ENCODE measurements at regions not wholly inside any gene's neighbourhood (a gene's known extent, or its start where the extent isn't known, plus 50 kb on each side); places are given as distances from the start of the nearest gene placed in this dataset.
A peak's percentile ranks its signal among the peaks of the same experiment; 100 is the strongest.

DNA sequence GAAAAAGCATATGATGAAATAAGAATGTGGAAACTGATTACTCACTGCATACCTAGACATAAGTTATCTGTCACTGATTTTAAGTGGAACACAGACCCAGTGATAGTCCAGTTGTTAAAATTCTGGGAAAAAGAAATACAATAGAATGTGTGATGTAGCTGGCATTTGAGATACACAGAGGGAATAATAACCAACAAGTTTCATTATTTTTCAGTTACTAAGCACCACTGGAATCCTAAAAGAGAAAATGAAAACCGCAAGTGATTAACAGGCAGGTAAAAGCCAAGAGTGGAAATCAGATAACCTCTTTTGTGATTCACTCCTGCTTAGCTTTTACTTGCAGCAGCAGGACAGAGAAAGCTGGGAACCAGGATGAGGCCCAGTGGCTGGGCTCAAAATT is 994.0 kb upstream of the SEMA6A start:
- Mint-ChIP-seq H3K27me3 (ENCODE audit: low read depth) (no peaks in the 10 kb centered on the region), H3K9me3 (peaks cover 12% of the 10 kb centered on the region; the same call in 1 of the 2 replicates), H3K36me3 (no peaks in the 10 kb centered on the region), H3K27ac (no peak overlapping the region), H3K4me3 (no peak overlapping the region), H3K4me1 (peaks cover 10% of the 10 kb centered on the region)
- DNase-seq (ENCODE audit: low spot score) (no peak), ATAC-seq (peak; percentile 41; the same call in 1 of the 2 replicates)
- TF ChIP-seq ZMAT4 (CRISPR knock-in tag; IDR thresholded peaks at IDR 0.05) (no peak), ELF4 (CRISPR knock-in tag; IDR thresholded peaks at IDR 0.05; ENCODE audit: low read depth) (no peak), TCF7 (CRISPR knock-in tag; IDR thresholded peaks at IDR 0.05; ENCODE audit: low read depth) (no peak), IRF1 (CRISPR knock-in tag; IDR thresholded peaks at IDR 0.05) (no peak), AR (CRISPR knock-in tag; IDR thresholded peaks at IDR 0.05) (no peak), NR1H2 (CRISPR knock-in tag; IDR thresholded peaks at IDR 0.05) (no peak), MXD4 (CRISPR knock-in tag; IDR thresholded peaks at IDR 0.05; ENCODE audit: borderline replicate concordance) (no peak), ERG (CRISPR knock-in tag; IDR thresholded peaks at IDR 0.05) (no peak), NR3C1 (CRISPR knock-in tag; conservative IDR thresholded peaks at IDR 0.05; ENCODE audit: low read depth) (no peak), FOXP4 (CRISPR knock-in tag; IDR thresholded peaks at IDR 0.05) (no peak), FOXJ3 (CRISPR knock-in tag; IDR thresholded peaks at IDR 0.05; ENCODE audit: borderline replicate concordance) (no peak), AFF4 (CRISPR knock-in tag; IDR thresholded peaks at IDR 0.05; ENCODE audit: borderline replicate concordance) (no peak), ZNF416 (CRISPR knock-in tag; IDR thresholded peaks at IDR 0.05) (no peak)
- TF ChIP-seq, protein P1, sequence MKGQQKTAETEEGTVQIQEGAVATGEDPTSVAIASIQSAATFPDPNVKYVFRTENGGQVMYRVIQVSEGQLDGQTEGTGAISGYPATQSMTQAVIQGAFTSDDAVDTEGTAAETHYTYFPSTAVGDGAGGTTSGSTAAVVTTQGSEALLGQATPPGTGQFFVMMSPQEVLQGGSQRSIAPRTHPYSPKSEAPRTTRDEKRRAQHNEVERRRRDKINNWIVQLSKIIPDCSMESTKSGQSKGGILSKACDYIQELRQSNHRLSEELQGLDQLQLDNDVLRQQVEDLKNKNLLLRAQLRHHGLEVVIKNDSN (CRISPR knock-in tag; IDR thresholded peaks at IDR 0.05): no peak
- TF ChIP-seq, protein P2, sequence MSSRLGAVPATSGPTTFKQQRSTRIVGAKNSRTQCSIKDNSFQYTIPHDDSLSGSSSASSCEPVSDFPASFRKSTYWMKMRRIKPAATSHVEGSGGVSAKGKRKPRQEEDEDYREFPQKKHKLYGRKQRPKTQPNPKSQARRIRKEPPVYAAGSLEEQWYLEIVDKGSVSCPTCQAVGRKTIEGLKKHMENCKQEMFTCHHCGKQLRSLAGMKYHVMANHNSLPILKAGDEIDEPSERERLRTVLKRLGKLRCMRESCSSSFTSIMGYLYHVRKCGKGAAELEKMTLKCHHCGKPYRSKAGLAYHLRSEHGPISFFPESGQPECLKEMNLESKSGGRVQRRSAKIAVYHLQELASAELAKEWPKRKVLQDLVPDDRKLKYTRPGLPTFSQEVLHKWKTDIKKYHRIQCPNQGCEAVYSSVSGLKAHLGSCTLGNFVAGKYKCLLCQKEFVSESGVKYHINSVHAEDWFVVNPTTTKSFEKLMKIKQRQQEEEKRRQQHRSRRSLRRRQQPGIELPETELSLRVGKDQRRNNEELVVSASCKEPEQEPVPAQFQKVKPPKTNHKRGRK (CRISPR knock-in tag; IDR thresholded peaks at IDR 0.05; ENCODE audit: borderline replicate concordance): no peak
- TF ChIP-seq, protein P3, sequence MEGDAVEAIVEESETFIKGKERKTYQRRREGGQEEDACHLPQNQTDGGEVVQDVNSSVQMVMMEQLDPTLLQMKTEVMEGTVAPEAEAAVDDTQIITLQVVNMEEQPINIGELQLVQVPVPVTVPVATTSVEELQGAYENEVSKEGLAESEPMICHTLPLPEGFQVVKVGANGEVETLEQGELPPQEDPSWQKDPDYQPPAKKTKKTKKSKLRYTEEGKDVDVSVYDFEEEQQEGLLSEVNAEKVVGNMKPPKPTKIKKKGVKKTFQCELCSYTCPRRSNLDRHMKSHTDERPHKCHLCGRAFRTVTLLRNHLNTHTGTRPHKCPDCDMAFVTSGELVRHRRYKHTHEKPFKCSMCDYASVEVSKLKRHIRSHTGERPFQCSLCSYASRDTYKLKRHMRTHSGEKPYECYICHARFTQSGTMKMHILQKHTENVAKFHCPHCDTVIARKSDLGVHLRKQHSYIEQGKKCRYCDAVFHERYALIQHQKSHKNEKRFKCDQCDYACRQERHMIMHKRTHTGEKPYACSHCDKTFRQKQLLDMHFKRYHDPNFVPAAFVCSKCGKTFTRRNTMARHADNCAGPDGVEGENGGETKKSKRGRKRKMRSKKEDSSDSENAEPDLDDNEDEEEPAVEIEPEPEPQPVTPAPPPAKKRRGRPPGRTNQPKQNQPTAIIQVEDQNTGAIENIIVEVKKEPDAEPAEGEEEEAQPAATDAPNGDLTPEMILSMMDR (IDR thresholded peaks at IDR 0.05): no peak
- ChIA-PET POLR2A (no interaction called here), CTCF (no interaction called here)
